Sigmoid colon (tissue), 4 donors: ENCODE measurements at regions not wholly inside any gene's neighbourhood (a gene's known extent, or its start where the extent isn't known, plus 50 kb on each side); places are given as distances from the start of the nearest gene placed in this dataset.

Source experiments
- POLR2A ChIP-seq, 2 donors: fragments of 450-650 bp; IDR thresholded peaks; one replicate each; pipeline ENCODE4 v1.6.1; 2016; ENCODE audit warnings: antibody characterized with exemption in 2 of 2, mild to moderate bottlenecking in 2 of 2, moderate library complexity in 2 of 2
- POLR2AphosphoS5 ChIP-seq, 4 donors: sonication (generic); formaldehyde crosslinking; IDR thresholded peaks; one replicate each; pipeline ENCODE4 v1.6.1; 2017; ENCODE audit warnings: antibody characterized with exemption in 4 of 4
- TF ChIP-seq, protein P1 (sequence below), 4 experiments: fragments of 450-650 bp in 3 of 4; fragments of 200-600 bp in 1 of 4; IDR thresholded peaks; one replicate each; pipeline ENCODE4 v1.5.1; 2016 to 2019; ENCODE audit warnings: antibody characterized with exemption in 4 of 4, mild to moderate bottlenecking in 3 of 4, moderate library complexity in 2 of 4

DNA sequence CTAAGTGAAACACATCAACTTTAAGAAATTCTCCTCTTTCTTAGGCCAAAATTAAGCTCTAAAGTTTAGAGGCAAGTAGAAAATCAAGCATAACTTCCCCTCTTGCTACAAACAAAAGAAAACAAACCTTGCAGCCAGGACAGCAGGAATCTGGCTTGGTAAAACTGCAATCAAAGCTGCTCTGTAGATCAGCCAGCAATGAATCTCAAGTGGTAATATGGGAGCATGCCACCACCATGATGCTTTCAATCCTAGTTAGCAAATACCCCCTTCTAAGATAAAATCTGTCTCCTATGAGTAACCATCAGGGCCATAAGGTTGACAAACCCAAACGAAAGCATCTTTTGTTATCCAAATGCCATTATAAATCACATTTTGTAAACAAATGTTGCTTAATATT is 208.3 kb upstream of the PLSCR5 start:
- TF ChIP-seq, protein P1, sequence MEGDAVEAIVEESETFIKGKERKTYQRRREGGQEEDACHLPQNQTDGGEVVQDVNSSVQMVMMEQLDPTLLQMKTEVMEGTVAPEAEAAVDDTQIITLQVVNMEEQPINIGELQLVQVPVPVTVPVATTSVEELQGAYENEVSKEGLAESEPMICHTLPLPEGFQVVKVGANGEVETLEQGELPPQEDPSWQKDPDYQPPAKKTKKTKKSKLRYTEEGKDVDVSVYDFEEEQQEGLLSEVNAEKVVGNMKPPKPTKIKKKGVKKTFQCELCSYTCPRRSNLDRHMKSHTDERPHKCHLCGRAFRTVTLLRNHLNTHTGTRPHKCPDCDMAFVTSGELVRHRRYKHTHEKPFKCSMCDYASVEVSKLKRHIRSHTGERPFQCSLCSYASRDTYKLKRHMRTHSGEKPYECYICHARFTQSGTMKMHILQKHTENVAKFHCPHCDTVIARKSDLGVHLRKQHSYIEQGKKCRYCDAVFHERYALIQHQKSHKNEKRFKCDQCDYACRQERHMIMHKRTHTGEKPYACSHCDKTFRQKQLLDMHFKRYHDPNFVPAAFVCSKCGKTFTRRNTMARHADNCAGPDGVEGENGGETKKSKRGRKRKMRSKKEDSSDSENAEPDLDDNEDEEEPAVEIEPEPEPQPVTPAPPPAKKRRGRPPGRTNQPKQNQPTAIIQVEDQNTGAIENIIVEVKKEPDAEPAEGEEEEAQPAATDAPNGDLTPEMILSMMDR (IDR thresholded peaks at IDR 0.05), result no peak
- TF ChIP-seq POLR2A (IDR thresholded peaks at IDR 0.05) (no peak), POLR2AphosphoS5 (IDR thresholded peaks at IDR 0.05) (no peak)
